ENCODE measurements at regions not wholly inside any gene's neighbourhood (a gene's known extent, or its start where the extent isn't known, plus 50 kb on each side); places are given as distances from the start of the nearest gene placed in this dataset.
"Not testable (repeated sequence)": the region's sequence is repeated elsewhere in the genome, so short reads cannot be mapped to it uniquely, and the experiment has no call there.

DNA sequence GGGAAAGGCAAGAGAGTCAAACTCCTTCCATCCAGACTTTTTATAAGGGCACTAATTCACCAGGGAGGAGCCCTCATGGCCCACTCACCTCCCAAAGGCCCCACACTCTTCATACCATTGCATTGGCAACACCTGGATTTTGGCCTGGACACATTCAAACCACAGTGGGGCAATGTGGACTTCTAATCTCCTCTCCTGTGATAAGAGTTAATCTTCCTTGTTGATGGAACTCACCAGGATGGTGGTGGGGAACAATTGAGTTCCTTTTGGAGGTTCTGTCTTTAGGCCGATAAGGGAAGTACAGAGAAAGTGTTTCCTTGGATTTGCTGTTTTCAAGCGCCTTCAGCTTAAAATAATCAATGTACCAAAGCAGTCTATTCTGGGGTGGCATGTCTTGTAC, 268.7 kb downstream of the CD83 start:
- no peak for DNase-seq (ENCODE audit: extremely low read depth in 1 of 2, low read depth in 1 of 2)

GRCh38 chr6:14386668-14387067, 269.1 kb downstream of the CD83 start:
- DNase-seq (ENCODE audit: extremely low read depth in 1 of 2, low read depth in 1 of 2): no peak

- no peak for DNase-seq (ENCODE audit: extremely low read depth in 1 of 2, low read depth in 1 of 2)
These were observed 270.8 kb downstream of the CD83 start for GRCh38 chr6:14388371-14388770.

DNA sequence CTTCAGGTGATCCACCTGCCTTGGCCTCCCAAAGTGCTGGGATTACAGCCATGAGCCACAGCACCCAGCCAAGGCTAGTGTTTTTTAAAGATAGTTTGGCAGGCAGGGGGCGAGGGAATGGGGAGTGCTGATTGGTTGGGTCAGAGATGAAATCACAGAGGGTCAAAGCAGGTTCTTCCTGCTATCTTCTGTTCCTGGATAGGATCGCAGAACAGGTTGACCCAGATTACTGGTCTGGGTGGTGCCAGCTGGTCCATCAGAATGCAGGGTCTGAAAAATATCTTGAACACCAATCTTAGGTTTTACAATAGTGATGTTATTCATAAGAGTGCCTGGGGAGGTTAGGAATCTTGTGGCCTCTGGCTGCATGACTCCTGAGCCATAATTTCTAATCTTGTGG, 272.2 kb downstream of the CD83 start:
- DNase-seq (ENCODE audit: extremely low read depth in 1 of 2, low read depth in 1 of 2): not testable (repeated sequence)

DNA sequence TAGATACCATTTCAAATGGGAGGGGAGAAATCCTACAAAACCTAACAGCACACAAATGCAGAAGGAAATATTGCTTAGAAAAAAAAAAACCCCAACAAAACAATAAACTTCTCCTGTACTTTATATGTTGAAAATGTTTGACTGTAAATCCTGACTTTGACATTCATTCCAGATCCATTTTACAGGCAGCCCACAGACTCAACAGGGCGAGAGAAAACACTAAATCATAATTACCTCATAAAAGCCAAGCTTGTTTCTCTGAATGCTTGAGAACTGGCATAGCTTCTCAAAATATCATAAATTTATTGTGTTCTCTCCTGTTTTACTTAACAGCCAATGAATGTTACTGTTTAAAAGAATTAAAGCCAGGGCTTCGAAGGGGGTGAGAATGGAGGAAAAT, 273.2 kb downstream of the CD83 start:
- DNase-seq (ENCODE audit: extremely low read depth in 1 of 2, low read depth in 1 of 2): no peak

- DNase-seq (ENCODE audit: extremely low read depth in 1 of 2, low read depth in 1 of 2): no peak
These were observed 276.3 kb downstream of the CD83 start for GRCh38 chr6:14393910-14394309.

- DNase-seq (ENCODE audit: extremely low read depth in 1 of 2, low read depth in 1 of 2): no peak
These were observed 278.8 kb downstream of the CD83 start for GRCh38 chr6:14396392-14396791.

- DNase-seq (ENCODE audit: extremely low read depth in 1 of 2, low read depth in 1 of 2): no peak
These were observed 279.4 kb downstream of the CD83 start for GRCh38 chr6:14396826-14397517.

- no peak for DNase-seq (ENCODE audit: extremely low read depth in 1 of 2, low read depth in 1 of 2)
These were observed 279.9 kb downstream of the CD83 start for GRCh38 chr6:14397518-14397901.

DNA sequence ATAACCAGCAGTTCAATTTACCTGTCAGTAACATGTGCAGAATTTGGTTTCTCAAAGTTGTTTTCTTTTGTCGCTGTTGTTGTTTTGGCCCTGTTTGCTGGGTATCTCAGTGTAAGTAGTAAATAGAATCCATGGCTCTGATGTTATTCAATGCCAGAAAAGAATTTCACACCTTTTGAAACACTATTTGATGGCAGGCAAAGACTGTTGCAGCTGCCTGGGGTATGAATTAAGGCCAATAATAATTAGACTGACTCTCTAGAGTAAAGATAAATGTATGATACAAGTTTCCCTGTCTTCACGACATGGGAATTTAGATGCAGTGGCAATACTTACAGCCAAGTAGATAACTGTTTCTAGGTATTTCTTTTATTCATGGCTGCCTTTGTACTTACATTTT, 281.4 kb downstream of the CD83 start:
- DNase-seq (ENCODE audit: extremely low read depth in 1 of 2, low read depth in 1 of 2): no peak

GRCh38 chr6:14399635-14400034, 282.1 kb downstream of the CD83 start:
- no peak for DNase-seq (ENCODE audit: extremely low read depth in 1 of 2, low read depth in 1 of 2)

GRCh38 chr6:14401246-14401645, 283.7 kb downstream of the CD83 start:
- DNase-seq (ENCODE audit: extremely low read depth in 1 of 2, low read depth in 1 of 2): no peak

DNA sequence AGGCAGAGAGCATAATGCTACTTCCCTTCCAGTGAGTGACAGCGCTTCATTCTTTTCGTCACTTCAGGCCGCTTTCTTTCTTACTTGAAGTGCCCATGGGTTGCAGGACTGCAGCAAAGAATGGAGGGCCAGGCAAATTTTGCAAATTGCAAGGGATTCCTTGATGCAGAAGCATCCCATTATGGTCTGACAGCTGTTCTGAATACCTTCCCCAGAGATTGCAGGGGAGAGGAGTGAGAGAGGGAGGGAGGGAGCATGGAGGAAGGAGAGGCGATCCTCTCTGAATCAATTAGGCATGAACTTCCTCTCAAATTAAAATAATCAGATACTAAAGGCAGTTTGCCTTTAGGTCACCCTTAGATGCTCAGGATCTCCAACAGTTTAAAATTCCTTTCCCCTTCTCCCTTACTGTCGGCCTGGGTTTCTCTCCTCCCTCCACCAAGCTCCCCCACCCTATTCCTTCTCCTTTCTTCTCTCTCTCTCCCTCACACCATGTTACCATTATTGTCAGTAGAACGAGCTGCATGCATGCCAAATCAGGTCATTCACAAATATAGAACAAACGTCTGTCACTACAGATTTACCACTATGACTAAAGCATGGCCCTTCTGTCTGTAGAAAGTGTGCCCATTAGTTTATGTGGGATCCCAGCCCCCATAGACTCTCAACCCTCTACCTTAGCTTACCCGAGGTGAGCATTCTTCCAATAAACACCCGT, 289.2 kb downstream of the CD83 start:
- DNase-seq (ENCODE audit: extremely low read depth in 1 of 2, low read depth in 1 of 2): no peak

GRCh38 chr6:14408446-14408845, 290.9 kb downstream of the CD83 start:
- no peak for DNase-seq (ENCODE audit: extremely low read depth in 1 of 2, low read depth in 1 of 2)

GRCh38 chr6:14412026-14412425, 294.5 kb downstream of the CD83 start:
- no peak for DNase-seq (ENCODE audit: extremely low read depth in 1 of 2, low read depth in 1 of 2)

GRCh38 chr6:14415452-14415851, 297.9 kb downstream of the CD83 start:
- DNase-seq (ENCODE audit: extremely low read depth in 1 of 2, low read depth in 1 of 2): no peak

GRCh38 chr6:14417377-14417776, 299.8 kb downstream of the CD83 start:
- no peak for DNase-seq (ENCODE audit: extremely low read depth in 1 of 2, low read depth in 1 of 2)

DNA sequence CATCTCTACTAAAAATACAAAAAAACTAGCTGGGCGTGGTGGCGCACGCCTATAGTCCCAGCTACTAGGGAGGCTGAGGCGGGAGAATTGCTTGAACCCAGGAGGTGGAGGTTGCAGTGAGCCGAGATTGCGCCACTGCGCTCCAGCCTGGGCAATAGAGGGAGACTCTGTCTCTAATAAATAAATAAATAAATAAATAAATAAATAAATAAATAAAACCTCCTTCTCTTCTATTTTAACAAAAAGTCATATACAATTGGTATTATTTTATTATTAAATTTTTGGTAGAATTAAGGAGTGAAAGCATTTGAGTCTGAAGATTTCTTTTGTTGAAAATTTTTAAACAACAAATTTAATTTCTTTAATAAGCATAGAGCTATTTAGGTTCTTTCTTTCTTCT, 301.7 kb downstream of the CD83 start:
- DNase-seq (ENCODE audit: extremely low read depth in 1 of 2, low read depth in 1 of 2): not testable (repeated sequence)

- DNase-seq (ENCODE audit: extremely low read depth in 1 of 2, low read depth in 1 of 2): no peak
These were observed 304.5 kb downstream of the CD83 start for GRCh38 chr6:14422061-14422460.

DNA sequence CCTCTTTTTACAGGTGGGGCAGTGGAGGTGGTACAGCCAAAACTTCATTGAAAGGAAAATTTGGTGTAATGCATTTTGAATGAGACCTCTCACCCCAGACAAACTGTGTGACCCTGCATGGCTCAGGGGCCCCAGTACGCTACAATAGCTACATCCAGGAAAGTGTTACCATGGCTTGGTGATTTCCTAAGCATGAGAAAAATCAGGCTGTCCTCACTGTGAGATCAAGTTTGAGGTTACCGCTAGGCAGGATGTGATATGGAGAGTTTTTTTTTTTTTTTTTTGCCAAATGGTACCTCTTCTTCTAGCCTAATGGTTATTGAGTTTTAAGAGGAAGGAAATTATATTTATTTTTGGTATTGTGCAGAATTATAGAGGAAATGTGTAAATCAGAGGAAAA, 305.3 kb downstream of the CD83 start:
- DNase-seq (ENCODE audit: extremely low read depth in 1 of 2, low read depth in 1 of 2): no peak

- DNase-seq (ENCODE audit: extremely low read depth in 1 of 2, low read depth in 1 of 2): no peak
These were observed 305.8 kb downstream of the CD83 start for GRCh38 chr6:14423330-14423729.

- no peak for DNase-seq (ENCODE audit: extremely low read depth in 1 of 2, low read depth in 1 of 2)
These were observed 306.4 kb downstream of the CD83 start for GRCh38 chr6:14423955-14424354.

- DNase-seq (ENCODE audit: extremely low read depth in 1 of 2, low read depth in 1 of 2): no peak
These were observed 308.2 kb downstream of the CD83 start for GRCh38 chr6:14425805-14426204.
